Kidney epithelial cell (primary cell): ENCODE measurements at regions not wholly inside any gene's neighbourhood (a gene's known extent, or its start where the extent isn't known, plus 50 kb on each side); places are given as distances from the start of the nearest gene placed in this dataset.

Source experiments
- DNase-seq: peaks from one replicate; pipeline ENCODE4 v3.0.0-alpha.2; 2010; ENCODE audit warnings: low read depth
- H3K27me3 ChIP-seq: 2 replicates; pipeline ENCODE4 v1.6.0; 2011; ENCODE audit warnings: low read length; ENCODE audit not compliant: control insufficient read depth, insufficient read depth
- H3K36me3 ChIP-seq: 2 replicates; pipeline ENCODE4 v1.5.1; 2011; ENCODE audit warnings: low read length; ENCODE audit not compliant: control insufficient read depth, insufficient read depth
- H3K4me3 ChIP-seq: 2 replicates; pipeline ENCODE4 v1.5.1; 2011; ENCODE audit warnings: low read depth, mild to moderate bottlenecking, control low read depth, low read length
- CTCF ChIP-seq: IDR thresholded peaks from 2 replicates; pipeline ENCODE4 v1.5.1; 2011; ENCODE audit warnings: mild to moderate bottlenecking, moderate library complexity, low read length, control low read depth, inconsistent platforms; ENCODE audit not compliant: insufficient read depth, poor library complexity, severe bottlenecking

- DNase-seq, result no peak
- TF ChIP-seq CTCF, result no peak
- Histone ChIP-seq H3K27me3 (peaks cover 2% of the 10 kb centered on the region), H3K4me3 (no peak overlapping the region), H3K36me3 (no peaks in the 10 kb centered on the region)
These were observed 180.5 kb upstream of the ZBED5 start for GRCh38 chr11:11038352-11038751.

GRCh38 chr11:11036848-11037732, 179.2 kb upstream of the ZBED5 start:
- peak; percentile 43 for DNase-seq
- no peaks in the 10 kb centered on the region for H3K36me3 ChIP-seq
- no peak overlapping the region for H3K4me3 ChIP-seq
- peak; percentile 78 for TF ChIP-seq CTCF
- H3K27me3 ChIP-seq, result peaks cover 2% of the 10 kb centered on the region

GRCh38 chr11:11036185-11036847, 178.5 kb upstream of the ZBED5 start:
- Histone ChIP-seq H3K27me3 (peaks cover 2% of the 10 kb centered on the region), H3K36me3 (no peaks in the 10 kb centered on the region), H3K4me3 (no peak overlapping the region)
- DNase-seq, result no peak
- TF ChIP-seq CTCF, result no peak

- TF ChIP-seq CTCF, result no peak
- Histone ChIP-seq H3K4me3 (no peak overlapping the region), H3K36me3 (no peaks in the 10 kb centered on the region), H3K27me3 (peaks cover 2% of the 10 kb centered on the region)
- no peak for DNase-seq
These were observed 177.5 kb upstream of the ZBED5 start for GRCh38 chr11:11035331-11035730.

GRCh38 chr11:11034476-11034875, 176.6 kb upstream of the ZBED5 start:
- Histone ChIP-seq H3K4me3 (no peak overlapping the region), H3K27me3 (peaks cover 2% of the 10 kb centered on the region), H3K36me3 (no peaks in the 10 kb centered on the region)
- TF ChIP-seq CTCF, result no peak
- DNase-seq, result no peak
